OCI-LY1 (cell line): ENCODE measurements at regions not wholly inside any gene's neighbourhood (a gene's known extent, or its start where the extent isn't known, plus 50 kb on each side); places are given as distances from the start of the nearest gene placed in this dataset.

Experiments used
- H2AFZ ChIP-seq: fragments of 200-600 bp; sonication (generic), shearing (Covaris generic); 2 replicates; pipeline ENCODE4 v1.6.0; 2014; ENCODE audit warnings: antibody characterized with exemption, mild to moderate bottlenecking, low read length
- H3F3A ChIP-seq: fragments of 200-600 bp; sonication (generic), shearing (Covaris generic); 2 replicates; pipeline ENCODE4 v1.6.0; 2014; ENCODE audit warnings: mild to moderate bottlenecking, antibody characterized with exemption, low read length, moderate library complexity; ENCODE audit not compliant: insufficient read depth
- H3K27ac ChIP-seq: fragments of 200-600 bp; sonication (generic); 2 replicates; pipeline ENCODE4 v1.5.1; 2014; ENCODE audit warnings: low read length, mixed run types, mild to moderate bottlenecking, low read depth; ENCODE audit not compliant: poor library complexity, severe bottlenecking
- H3K27me3 ChIP-seq: fragments of 200-600 bp; sonication (generic); 2 replicates; pipeline ENCODE4 v1.6.0; 2014; ENCODE audit warnings: antibody characterized with exemption, mild to moderate bottlenecking, low read length, moderate library complexity; ENCODE audit not compliant: insufficient read depth
- H3K36me3 ChIP-seq: fragments of 200-600 bp; sonication (generic); 2 replicates; pipeline ENCODE4 v1.6.1; 2014; ENCODE audit warnings: mild to moderate bottlenecking, antibody characterized with exemption, low read length, moderate library complexity, mixed read lengths; ENCODE audit not compliant: insufficient read depth
- H3K4me1 ChIP-seq: fragments of 200-600 bp; sonication (generic); 2 replicates; pipeline ENCODE4 v1.5.1; 2014; ENCODE audit warnings: mild to moderate bottlenecking, low read length, moderate library complexity; ENCODE audit not compliant: insufficient read depth, severe bottlenecking
- H3K4me2 ChIP-seq: fragments of 200-600 bp; sonication (generic), shearing (Covaris generic); 2 replicates; pipeline ENCODE4 v1.6.1; 2014; ENCODE audit warnings: low read length
- H3K4me3 ChIP-seq: fragments of 200-600 bp; sonication (generic); 2 replicates; pipeline ENCODE4 v1.5.1; 2014; ENCODE audit warnings: low read length, low read depth, mild to moderate bottlenecking, mixed read lengths; ENCODE audit not compliant: poor library complexity, severe bottlenecking
- H3K79me2 ChIP-seq: fragments of 200-600 bp; shearing (Covaris generic); 2 replicates; pipeline ENCODE4 v1.6.1; 2016; ENCODE audit warnings: mixed run types, low read length, mixed read lengths; ENCODE audit not compliant: insufficient read depth
- H3K9ac ChIP-seq: fragments of 200-600 bp; sonication (generic), shearing (Covaris generic); 2 replicates; pipeline ENCODE4 v1.6.1; 2014; ENCODE audit warnings: mild to moderate bottlenecking, low read length, mixed read lengths
- H3K9me2 ChIP-seq: fragments of 200-600 bp; sonication (generic), shearing (Covaris generic); 2 replicates; pipeline ENCODE4 v1.6.1; 2014; ENCODE audit warnings: low read depth, mild to moderate bottlenecking, low read length, mixed read lengths
- H3K9me3 ChIP-seq: fragments of 200-600 bp; shearing (Covaris generic); 2 replicates; pipeline ENCODE4 v1.6.1; 2014; ENCODE audit warnings: low read length, mixed read lengths
- H4K20me1 ChIP-seq: fragments of 200-600 bp; sonication (generic), shearing (Covaris generic); 2 replicates; pipeline ENCODE4 v1.6.0; 2016; ENCODE audit warnings: mild to moderate bottlenecking, low read length; ENCODE audit not compliant: insufficient read depth
- EZH2 ChIP-seq: fragments of 200-600 bp; sonication (generic), shearing (Covaris generic); IDR thresholded peaks from 2 replicates; pipeline ENCODE4 v1.8.0; 2017; ENCODE audit warnings: borderline replicate concordance, mixed run types, mild to moderate bottlenecking, antibody characterized with exemption, low read length, moderate library complexity, mixed read lengths
- TF ChIP-seq, protein P1 (sequence below): fragments of 200-600 bp; sonication (generic), shearing (Covaris generic); IDR thresholded peaks from 2 replicates; pipeline ENCODE4 v1.5.1; 2017; ENCODE audit warnings: mild to moderate bottlenecking, antibody characterized with exemption, low read length, moderate library complexity, mixed read lengths

DNA sequence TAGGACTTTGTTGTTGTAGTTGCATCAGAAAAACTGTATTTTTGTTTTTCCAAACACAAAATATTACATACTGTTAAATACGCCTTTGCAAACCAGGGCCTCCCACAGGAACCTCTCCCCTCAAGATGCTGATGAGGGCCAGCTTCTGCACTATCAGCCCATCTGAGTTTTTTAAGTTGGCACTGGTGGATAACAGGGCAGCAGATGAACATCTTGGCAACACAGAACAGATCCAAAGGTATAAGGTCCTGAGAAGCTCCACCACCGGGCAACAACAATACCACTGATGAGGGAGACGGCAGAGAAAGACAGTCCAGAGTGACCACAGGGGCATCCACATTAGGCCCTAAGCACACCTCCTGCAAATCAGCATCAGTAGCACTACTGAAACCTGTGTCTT, 177.7 kb downstream of the DLL1 start:
- Histone ChIP-seq H3F3A (no peaks in the 10 kb centered on the region), H3K27ac (no peak overlapping the region), H4K20me1 (no peaks in the 10 kb centered on the region), H3K4me3 (no peak overlapping the region), H3K79me2 (no peaks in the 10 kb centered on the region), H3K27me3 (no peaks in the 10 kb centered on the region), H3K9me2 (no peaks in the 10 kb centered on the region), H3K9me3 (no peaks in the 10 kb centered on the region), H3K4me2 (no peak overlapping the region), H2AFZ (no peak overlapping the region), H3K36me3 (no peaks in the 10 kb centered on the region), H3K9ac (no peak overlapping the region), H3K4me1 (no peaks in the 10 kb centered on the region)
- TF ChIP-seq, protein P1, sequence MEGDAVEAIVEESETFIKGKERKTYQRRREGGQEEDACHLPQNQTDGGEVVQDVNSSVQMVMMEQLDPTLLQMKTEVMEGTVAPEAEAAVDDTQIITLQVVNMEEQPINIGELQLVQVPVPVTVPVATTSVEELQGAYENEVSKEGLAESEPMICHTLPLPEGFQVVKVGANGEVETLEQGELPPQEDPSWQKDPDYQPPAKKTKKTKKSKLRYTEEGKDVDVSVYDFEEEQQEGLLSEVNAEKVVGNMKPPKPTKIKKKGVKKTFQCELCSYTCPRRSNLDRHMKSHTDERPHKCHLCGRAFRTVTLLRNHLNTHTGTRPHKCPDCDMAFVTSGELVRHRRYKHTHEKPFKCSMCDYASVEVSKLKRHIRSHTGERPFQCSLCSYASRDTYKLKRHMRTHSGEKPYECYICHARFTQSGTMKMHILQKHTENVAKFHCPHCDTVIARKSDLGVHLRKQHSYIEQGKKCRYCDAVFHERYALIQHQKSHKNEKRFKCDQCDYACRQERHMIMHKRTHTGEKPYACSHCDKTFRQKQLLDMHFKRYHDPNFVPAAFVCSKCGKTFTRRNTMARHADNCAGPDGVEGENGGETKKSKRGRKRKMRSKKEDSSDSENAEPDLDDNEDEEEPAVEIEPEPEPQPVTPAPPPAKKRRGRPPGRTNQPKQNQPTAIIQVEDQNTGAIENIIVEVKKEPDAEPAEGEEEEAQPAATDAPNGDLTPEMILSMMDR = no peak
- TF ChIP-seq EZH2 = no peak

DNA sequence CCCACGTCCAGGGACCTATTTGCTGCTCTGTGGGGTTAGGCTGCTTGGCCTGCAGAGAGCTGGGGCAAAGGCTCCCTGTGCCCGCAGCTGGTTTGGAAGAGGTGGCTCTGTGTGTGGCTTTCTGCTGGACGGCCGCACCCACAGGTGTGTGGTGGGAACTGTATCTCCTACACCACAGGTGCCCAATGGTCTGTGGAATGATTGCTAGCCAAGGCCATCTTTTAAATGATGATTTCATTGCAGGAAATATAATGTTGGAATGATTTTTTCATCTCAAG, 178.4 kb downstream of the DLL1 start:
- Histone ChIP-seq H3K4me1 (no peaks in the 10 kb centered on the region), H3K27ac (no peak overlapping the region), H3K4me3 (no peak overlapping the region), H3K79me2 (no peaks in the 10 kb centered on the region), H2AFZ (no peak overlapping the region), H3K9me2 (no peaks in the 10 kb centered on the region), H3F3A (no peaks in the 10 kb centered on the region), H4K20me1 (no peaks in the 10 kb centered on the region), H3K9ac (no peak overlapping the region), H3K36me3 (no peaks in the 10 kb centered on the region), H3K27me3 (no peaks in the 10 kb centered on the region), H3K9me3 (no peaks in the 10 kb centered on the region), H3K4me2 (no peak overlapping the region)
- TF ChIP-seq, protein P1 = no peak
- TF ChIP-seq EZH2 = no peak

DNA sequence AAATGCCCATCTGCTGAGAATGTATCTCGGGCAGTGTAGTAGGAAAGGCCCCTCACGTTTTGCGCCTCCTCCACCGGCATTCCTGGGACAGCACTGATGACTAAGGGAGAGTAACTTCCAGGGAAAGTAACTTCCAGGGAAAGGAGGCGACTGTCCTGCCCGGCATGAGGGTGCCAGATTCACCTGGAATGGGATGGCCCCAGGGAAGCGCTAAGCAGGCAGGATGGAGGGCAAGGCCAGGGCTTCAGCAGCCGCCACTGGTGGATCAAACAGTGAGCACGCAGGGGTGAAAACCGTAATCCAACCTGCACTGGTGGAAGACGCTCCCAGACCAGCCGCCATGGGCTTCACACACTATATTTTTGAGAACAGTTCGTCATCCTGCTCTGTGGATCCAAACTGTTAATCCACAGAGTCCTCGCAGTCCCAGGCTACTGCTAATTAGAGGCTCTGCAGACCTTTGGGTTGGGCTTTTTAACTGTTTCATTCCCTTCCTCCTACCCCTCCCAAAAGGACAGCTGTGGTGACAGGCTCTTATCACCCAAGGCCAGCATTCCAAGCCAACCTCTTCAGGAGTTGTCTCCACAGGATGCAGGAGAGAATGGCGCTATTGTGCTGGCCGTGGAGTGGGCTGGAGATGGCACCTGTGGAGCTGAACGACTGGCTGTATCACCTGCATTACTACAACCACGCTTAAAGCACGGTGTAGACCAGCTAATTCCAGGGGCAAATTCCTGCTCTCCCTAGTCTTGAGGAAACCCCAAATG, 178.9 kb downstream of the DLL1 start:
- Histone ChIP-seq H3F3A (no peaks in the 10 kb centered on the region), H4K20me1 (no peaks in the 10 kb centered on the region), H2AFZ (no peak overlapping the region), H3K9me2 (no peaks in the 10 kb centered on the region), H3K4me2 (no peak overlapping the region), H3K9ac (no peak overlapping the region), H3K9me3 (no peaks in the 10 kb centered on the region), H3K27ac (no peak overlapping the region), H3K27me3 (no peaks in the 10 kb centered on the region), H3K36me3 (no peaks in the 10 kb centered on the region), H3K79me2 (no peaks in the 10 kb centered on the region), H3K4me3 (no peak overlapping the region), H3K4me1 (no peaks in the 10 kb centered on the region)
- TF ChIP-seq EZH2 = no peak
- TF ChIP-seq, protein P1 = no peak
